GM18508 (cell line): ENCODE measurements at regions not wholly inside any gene's neighbourhood (a gene's known extent, or its start where the extent isn't known, plus 50 kb on each side); places are given as distances from the start of the nearest gene placed in this dataset.
"Not testable (repeated sequence)": the region's sequence is repeated elsewhere in the genome, so short reads cannot be mapped to it uniquely, and the experiment has no call there.

Source experiments
- ATAC-seq: cut with Tn5 transposase; IDR thresholded peaks from one replicate; pipeline ENCODE4 v1.9.1; 2021; ENCODE audit warnings: moderate number of reproducible peaks; ENCODE audit not compliant: insufficient read depth, unreplicated experiment

DNA sequence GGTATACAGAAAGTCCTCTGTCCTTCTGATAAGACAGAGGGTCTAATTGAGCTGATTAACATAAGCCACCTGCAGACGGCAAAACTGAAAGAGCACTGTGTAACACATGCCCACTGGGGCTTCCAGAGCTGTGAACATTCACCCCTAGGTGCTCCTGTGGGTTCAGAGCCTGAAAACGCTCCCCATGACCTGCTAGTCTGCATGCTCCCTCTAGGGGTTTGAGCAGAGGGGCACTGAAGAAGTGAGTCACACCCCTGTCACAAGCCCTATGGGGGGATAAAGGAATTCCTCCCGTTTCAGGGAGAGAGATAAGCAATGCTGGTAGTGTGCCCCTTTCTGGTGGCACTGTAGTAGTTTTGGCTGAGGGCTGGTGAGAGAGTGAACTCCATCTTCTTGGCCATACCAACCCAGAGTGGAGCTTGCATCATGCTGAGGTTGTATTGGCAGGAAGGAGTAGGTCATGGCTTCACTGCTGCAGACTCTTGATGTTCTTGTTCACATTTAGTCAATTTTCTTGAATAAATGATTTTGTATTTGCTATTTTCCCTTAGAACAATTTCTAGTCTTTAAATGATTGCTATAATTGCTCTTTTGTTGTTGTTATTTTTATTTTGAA, 637.5 kb upstream of the MAN1A1 start:
- no peak for ATAC-seq

DNA sequence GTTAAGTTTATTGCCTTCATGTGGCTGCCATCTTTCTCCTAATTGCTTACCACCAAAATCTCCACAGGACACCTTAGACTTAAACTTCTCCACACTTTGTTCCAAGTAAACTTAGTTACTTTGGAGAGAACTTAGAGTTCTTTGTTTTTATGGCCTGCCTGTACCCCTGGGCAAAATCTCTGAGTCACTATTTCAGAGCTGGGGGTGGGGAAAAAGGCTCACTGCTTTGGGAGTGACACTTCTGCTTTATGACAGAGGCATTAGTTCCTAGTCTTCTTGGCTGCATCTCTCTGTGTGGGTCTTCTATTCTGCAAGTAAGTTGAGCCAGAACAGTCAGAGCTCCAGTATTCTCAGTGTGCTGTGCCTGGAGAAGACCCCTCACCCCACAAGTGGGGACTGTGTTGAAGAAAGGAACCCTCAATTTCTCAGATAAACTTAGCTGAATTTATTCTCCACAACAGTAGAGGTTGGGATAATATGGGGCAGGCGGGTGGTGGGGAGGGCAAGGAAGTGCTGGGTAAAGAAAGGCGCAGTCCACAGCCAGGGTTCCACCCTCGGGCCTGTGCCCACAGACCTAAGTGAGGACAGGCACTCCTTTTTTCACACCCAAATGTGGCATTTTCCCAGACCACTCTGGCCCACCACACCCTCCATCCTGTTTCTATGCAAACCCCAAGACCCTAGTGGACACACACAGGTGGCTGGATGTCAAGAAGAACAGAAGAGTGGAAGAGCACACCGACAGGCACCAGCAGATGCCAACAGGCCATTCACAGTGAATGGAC, 636.6 kb upstream of the MAN1A1 start:
- no peak for ATAC-seq

DNA sequence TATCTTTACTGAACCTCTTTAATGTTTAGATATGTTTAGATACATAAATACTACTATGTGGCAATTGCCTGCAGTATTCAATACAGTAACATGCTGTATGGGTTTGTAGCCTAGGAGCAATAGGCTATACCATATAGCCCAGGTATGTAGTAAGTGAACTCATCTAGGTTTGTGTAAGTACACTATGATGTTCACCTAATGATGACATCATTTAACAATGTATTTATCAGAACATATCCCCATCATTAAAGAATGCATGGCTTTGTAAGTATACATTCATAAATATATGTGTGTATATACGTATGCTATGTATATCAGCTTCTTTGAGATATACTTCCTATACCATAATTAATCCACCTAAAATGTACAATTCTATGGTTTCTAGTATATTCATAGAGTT, 631.2 kb upstream of the MAN1A1 start:
- no peak for ATAC-seq

DNA sequence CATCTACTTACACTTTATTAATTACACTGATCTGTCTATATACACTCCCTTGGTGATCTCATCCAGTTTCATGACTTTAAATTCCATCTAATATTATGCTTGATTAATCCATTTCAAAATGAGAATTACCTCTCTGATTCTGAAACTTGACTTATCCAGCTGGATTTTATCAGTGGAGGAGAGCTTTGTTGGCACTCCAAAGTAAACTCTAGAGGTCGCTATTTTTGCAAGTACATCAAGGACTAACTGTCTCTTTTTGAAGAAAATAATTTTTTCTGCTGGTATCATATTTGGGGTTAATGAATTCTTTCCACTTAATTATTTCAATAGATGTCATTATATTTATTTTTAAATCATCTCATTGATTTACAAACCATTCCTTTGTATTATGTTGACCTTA, 630.3 kb upstream of the MAN1A1 start:
- ATAC-seq = no peak

DNA sequence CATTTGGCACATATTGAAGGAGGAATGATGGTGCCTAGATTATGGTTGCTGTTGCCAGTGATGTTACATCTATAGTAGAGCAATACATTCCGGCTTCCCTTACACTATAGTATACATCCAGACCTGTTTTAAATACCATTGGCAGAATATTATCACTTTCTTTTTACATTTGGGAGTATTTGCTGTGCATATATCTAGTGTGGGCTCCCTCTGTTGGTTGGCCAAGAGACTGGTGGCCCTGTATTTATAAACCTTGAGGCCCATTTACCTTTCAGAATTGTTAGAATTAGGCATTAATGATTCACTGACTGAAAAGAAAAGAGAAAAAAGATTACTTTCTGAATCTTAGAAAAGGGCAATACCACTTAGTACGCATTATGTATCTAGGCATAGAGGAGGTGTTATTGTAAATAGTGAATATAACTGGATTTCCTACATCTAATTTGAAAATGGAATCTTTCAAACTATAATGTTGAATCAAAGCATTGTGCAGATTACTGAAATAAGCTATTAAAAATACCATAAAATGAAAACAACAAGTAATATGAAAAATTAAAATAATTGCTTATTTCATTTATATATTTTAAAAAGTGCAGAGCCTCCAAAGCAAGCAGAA, 628.8 kb upstream of the MAN1A1 start:
- ATAC-seq = no peak

DNA sequence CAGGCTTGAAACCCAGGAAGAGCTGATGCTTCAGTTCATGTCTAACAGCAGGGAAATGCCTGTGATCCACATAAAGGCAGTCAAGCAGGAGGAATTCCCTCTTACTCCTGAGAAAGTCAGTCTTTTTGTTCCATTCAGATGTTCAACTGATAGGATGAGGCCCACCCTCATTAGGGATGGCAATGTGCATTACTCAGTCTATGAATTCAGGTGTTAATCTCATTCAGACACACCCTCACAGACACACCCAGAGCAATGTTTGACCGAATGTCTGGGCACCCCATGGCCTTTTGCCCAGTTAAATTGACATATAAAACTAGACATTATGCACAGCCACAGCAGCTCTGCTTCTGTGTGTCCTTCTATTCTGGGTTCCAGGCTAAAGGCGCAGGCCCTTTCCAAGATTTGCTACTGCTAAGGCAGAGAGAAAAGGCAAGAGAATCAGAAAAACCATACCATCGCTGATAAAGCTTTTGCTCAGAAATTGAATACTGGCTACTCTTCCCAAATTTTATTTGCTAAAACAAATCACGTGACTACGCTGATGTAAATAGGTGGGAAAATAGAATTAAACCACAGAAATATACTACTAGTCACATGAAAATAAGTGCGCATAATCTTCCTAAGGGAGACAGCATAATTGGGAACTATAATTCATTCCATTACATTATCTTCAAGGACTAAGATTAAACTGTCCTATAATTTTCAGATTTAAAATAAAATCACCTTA, 625.0 kb upstream of the MAN1A1 start:
- no peak for ATAC-seq

DNA sequence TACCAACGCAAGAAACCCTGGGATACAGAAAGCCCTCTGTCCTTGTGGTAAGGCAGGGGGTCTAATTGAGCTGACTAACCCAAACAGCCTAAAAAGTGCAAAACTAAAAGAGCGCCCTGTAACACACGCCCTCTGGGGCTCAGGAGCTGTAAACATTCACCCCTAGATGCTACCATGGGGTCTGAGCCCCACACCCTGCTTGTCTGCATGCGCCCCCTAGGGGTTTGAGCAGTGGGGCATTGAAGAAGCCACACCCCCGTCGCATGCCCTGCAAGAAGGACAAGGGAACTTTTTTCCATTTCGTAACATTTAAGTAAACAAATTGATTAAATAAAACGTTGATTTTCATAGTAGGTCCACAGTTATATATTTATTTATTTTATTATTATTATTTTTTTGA, 616.9 kb upstream of the MAN1A1 start:
- no peak for ATAC-seq

DNA sequence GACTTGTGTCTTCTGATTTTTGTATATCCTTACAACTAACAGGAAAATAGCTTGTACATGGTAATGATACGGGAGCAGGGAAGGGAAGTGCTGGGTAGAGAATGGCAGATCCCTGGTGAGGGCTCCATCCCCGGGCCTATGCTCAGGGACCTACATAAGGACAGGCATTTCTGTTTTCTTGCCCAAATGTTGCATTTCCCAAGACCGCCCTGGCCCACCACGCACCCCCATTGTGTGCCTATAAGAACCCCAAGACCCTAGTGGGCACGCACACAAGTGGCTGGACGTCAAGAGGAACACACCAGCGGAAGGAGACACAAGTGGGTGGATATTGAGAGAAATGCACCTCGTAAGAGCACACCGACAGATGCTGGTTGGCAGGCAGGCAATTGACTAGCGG, 616.3 kb upstream of the MAN1A1 start:
- no peak for ATAC-seq

DNA sequence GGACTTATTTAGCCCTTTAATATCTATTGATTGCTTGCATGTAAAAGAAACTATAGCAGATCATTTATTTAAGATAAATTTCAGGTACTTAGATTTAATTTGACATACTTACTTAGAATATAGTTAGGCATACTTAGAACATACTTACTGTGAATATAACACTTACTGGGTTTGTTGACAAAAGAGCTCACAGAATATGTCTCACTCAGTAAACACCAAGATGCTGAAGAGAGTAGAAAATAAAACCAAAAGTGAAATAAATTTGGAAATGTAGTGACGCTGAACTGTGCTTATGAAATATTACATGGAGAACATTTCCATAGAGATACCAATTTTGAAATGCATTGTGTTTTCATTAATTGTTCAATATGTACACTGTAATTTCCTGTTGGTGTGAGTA, 615.4 kb upstream of the MAN1A1 start:
- ATAC-seq = no peak

DNA sequence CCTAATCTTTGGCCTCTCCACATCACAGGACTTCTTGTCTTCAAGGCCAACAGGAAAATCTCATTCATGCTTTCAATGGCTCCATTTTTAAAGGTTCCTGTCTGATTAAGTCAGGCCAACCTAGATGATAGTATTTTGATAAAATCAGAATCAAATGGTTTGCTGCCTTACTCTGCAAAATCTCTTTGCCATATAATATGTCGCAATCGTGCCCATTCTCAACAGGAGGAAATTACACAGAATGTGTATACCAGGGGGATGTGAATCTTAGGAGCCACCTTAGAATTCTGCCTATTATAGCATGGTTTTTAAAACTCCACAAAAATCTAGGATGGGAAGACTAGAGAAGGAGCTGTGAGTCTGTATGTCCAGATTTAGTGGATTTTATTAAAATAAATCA, 612.9 kb upstream of the MAN1A1 start:
- no peak for ATAC-seq

DNA sequence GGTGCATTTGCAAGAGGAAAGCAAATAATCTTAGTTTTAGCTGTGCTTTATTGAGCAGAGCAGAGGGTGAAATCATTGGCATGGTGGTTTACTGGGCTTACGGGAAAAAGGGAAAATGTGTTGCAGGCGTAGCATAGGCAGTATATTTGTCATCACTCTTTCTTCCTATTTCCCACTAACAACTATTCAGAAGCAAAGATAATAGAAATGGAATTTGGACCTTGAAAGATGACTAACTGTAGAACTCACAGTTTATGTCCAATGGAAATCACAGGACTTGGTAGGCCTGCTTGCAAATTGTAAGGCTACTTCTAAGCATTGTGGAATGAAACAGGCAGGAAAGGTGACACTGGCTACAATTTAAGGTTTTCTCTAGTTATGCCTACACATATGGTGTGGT, 611.9 kb upstream of the MAN1A1 start:
- no peak for ATAC-seq

DNA sequence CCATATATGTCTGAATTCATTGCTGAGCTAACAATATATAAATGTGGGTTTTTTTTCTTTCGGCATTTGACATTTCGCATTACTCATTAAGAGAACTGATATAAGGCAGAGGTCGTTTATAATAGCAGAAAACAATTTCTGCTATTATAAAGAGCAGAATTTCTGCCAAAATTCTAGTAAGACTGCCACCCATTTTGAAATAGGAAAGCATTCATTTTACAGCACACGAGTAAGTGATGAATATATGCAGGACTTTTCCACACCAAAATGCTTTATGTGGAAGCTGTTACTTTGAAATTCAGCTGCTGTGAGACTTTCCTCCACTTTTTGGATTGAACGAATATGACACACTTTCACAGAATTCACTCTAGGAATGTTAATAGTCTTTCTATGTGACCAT, 610.9 kb upstream of the MAN1A1 start:
- ATAC-seq = no peak

DNA sequence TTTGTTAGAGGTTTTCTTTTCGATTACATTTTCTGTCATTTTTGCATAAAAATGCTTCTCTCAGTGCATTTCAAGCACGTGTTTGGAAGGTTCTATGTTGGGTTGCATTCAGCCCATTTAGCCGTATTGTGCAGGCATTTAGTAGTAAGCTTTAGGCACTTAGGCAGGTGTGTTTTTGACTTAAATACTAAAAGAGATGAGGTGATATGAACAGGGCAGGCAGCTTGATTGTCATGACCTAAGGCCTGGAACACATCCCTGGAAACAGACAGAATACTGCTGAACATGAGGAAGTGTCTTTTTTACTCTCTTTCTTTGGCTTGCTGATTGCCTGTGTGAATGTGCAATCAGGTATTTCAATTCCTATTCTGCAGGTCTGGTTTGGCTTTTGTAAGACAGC, 610.5 kb upstream of the MAN1A1 start:
- ATAC-seq = no peak

DNA sequence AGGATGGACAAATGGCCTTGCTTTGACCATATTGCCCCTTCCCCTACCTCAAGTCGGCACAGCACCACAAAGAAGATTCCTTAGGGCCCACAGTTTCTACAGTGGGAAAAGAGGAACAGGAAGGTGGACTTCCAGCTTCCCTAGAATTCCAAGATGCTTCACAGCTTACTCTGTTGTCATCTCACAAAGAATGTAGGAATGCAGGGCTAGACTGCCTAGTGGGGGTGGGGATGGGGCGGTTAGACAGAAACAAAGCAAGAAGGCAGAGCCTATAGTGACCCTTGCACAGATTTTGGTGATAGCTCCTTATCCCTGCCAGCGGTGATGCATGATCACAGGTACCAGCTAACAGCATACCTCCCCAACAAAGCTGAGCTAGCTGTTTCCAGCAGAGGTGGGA, 607.6 kb upstream of the MAN1A1 start:
- no peak for ATAC-seq

DNA sequence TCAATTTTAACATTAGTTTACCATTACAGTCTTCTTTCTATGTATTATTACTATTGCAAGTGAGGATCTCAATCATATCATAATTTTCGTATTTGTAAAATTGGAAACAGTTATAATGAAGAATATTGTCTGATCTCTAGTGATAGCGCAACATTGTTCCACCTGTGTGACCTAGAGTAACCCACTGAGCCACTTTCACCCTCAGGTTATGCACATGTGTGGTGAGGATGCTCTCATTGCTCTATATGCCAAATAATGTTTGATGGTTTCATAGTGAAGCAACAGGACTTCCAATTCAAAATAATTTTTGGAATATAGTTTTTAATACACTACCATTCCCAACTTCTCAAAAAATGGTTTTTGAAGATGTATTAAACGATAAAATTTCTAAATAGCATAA, 603.1 kb upstream of the MAN1A1 start:
- ATAC-seq = no peak

DNA sequence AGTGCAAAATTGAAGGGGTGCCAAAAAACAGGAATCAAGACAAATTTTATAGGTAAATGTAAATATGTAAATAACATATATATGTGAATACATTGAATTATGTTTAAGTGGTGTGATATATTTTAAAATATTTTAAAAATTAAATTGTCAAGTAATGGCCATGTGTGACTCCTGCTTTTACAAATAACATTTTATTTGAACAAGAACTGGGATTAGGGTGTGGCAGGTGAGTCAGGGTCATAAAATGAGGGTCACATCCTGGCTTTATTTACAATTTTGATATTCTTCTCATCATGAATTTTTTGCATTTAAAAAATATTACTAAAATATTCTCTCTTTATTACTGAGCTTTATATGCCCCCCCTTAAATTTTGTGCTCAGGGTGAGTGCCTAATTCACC, 601.1 kb upstream of the MAN1A1 start:
- ATAC-seq = no peak

DNA sequence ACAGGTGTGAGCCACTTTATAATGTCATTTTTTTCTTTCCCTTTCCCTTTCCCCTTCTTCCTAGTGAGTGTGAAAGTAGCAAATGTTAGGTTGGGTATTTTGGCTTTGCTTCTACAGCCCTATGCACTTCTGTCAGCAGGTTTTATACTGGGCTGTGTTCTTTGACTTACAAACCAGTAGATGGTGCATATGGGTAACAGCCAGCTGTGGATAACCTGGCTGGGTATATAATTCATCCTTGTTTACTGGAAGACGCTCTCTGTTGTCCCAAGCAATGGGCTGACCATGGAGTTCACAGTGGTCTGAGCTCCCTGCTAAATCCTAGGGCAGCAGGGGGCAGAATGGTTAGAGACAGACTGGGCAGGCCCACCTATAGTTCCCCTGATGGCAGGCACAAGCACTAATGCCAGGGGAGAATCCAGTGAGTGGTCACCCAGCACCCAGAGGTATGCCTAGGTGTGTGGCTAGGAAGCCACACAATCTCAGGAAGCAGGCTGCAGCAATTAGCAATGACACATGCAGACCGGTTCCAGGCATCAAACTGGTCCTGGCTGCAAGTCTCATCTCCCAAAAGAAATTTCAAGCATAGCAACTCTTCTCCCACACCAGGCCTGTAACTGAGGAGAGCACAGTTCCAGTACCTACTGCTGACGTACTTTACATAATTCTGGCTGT, 592.7 kb upstream of the MAN1A1 start:
- no peak for ATAC-seq

DNA sequence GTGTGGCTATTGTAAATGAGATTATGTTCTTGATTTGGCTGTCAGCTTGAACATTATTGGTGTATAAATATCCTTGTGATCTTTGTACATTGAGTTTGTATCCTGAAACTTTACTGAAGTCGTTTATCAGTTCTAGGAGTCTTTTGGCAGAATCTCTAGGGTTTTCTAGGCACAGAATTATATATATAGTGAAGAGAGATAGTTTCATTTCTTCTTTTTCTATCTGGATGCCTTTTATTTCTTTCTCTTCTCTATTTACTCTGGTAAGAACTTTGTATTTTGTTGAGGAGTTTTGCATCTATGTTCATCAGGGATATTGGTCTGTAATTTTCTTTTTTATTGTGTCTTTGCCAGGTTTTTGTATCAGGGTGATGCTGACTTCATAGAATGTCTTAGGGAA, 589.2 kb upstream of the MAN1A1 start:
- no peak for ATAC-seq

DNA sequence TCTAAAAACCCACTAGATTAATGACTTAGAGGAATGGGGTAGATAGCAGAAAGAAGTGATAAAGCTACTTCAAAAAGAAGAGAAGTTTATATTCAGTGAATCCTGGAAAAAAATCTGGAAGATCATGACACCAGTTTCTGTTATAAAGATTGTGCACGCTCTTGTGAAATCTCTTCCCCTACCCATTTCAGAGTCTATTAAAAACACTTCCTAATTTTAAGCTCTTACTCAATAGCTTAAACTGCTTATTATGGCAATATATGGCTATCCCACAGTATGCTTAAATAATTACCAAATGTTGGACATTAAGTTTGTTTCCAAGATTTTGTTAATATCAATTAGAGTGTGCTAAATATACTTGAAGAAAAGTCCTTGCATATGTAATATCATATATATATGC, 585.3 kb upstream of the MAN1A1 start:
- ATAC-seq = no peak

DNA sequence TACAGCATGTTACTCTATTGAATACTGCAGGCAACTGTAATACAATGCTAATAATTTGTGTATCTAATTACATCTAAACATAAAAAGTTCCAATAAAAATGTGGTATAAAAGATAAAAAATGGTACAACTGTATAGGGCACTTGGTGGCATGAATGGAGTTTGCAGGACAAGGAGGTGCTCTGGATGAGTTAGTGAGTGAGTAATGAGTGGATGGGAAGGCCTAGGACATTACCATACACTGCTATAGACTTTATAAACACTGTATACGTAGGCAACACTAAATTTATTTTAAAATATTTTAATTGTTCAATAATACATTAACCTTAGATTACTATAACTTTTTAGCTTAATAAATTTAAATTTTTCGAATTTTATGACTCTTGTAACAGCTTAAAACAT, 579.6 kb upstream of the MAN1A1 start:
- ATAC-seq = no peak

DNA sequence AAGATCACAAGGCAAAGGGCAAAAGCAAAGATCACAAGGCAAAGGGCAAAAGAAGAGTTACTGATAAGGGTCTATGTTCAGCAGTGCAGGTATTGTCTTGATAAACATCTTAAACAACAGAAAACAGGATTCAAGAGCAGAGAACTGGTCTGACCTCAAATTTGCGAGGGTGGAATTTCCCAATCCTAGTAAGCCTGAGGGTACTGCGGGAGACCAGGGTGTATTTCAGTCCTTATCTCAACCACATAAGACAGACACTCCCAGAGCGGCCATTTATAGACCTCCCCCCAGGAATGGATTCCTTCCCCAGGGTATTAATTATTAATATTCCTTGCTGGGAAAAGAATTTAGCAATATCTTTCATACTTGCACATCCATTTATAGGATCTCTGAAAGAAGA, 575.3 kb upstream of the MAN1A1 start:
- not testable (repeated sequence) for ATAC-seq
